HEK293 (cell line): ENCODE measurements at regions not wholly inside any gene's neighbourhood (a gene's known extent, or its start where the extent isn't known, plus 50 kb on each side); places are given as distances from the start of the nearest gene placed in this dataset.

Experiments
- CTCF ChIA-PET: fragments of 350-600 bp; formaldehyde crosslinking; extraction: SDS; loops from one replicate; lab custom pipeline; 2021; ENCODE audit warnings: antibody characterized with exemption; lab: Yijun Ruan, JAX
- POLR2A ChIA-PET: fragments of 300-600 bp; formaldehyde crosslinking; extraction: SDS; loops from one replicate; lab custom pipeline; 2020; ENCODE audit warnings: antibody characterized with exemption, inconsistent platforms; lab: Yijun Ruan, JAX
- H3K27ac ChIP-seq: fragments of 200-500 bp; sonication (Bioruptor generic); 2 replicates; pipeline ENCODE4 v1.5.1; 2014; ENCODE audit warnings: low read depth, low read length, control low read depth, inconsistent platforms; ENCODE audit errors: extremely low read depth
- H3K36me3 ChIP-seq, 2 experiments: fragments of 200-500 bp in 1 of 2; sonication (Bioruptor generic) in 1 of 2; 1 replicate in 1 of 2; 2 replicates in 1 of 2; pipeline ENCODE4 v1.5.1; 2014 to 2017; ENCODE audit warnings: inconsistent platforms in 2 of 2, low read length in 2 of 2; ENCODE audit not compliant: control insufficient read depth in 2 of 2, insufficient read depth in 1 of 2
- H3K4me1 ChIP-seq: fragments of 200-500 bp; sonication (Bioruptor generic); 2 replicates; pipeline ENCODE4 v1.5.1; 2014; ENCODE audit warnings: mild to moderate bottlenecking, low read length, inconsistent platforms; ENCODE audit not compliant: control insufficient read depth, insufficient read depth
- H3K4me3 ChIP-seq: 2 replicates; pipeline ENCODE4 v1.5.1; 2011; ENCODE audit warnings: low read depth, mild to moderate bottlenecking, control low read depth, low read length, moderate library complexity
- H3K9me3 ChIP-seq: fragments of 200-500 bp; sonication (Bioruptor generic); 2 replicates; pipeline ENCODE4 v1.5.1; 2014; ENCODE audit warnings: low read depth, low read length, inconsistent platforms; ENCODE audit not compliant: control insufficient read depth, insufficient read depth
- EGR2 ChIP-seq: fragments of 450-650 bp; formaldehyde crosslinking; IDR thresholded peaks from 2 replicates; pipeline ENCODE4 v1.5.1; 2016; ENCODE audit warnings: low read depth, missing biosample characterization, missing genetic modification characterization
- GLIS1 ChIP-seq: fragments of 450-650 bp; formaldehyde crosslinking; IDR thresholded peaks from 2 replicates; pipeline ENCODE4 v1.5.1; 2016; ENCODE audit warnings: missing biosample characterization, missing genetic modification characterization
- GLIS2 ChIP-seq: fragments of 450-650 bp; formaldehyde crosslinking; IDR thresholded peaks from 2 replicates; pipeline ENCODE4 v1.5.1; 2016; ENCODE audit warnings: missing biosample characterization, missing genetic modification characterization
- OSR2 ChIP-seq: fragments of 450-650 bp; formaldehyde crosslinking; IDR thresholded peaks from 2 replicates; pipeline ENCODE4 v1.5.1; 2016; ENCODE audit warnings: missing biosample characterization, missing genetic modification characterization
- PRDM6 ChIP-seq: fragments of 450-650 bp; formaldehyde crosslinking; IDR thresholded peaks from 2 replicates; pipeline ENCODE4 v1.5.1; 2017; ENCODE audit warnings: missing biosample characterization, missing genetic modification characterization
- ZEB2 ChIP-seq: fragments of 450-650 bp; formaldehyde crosslinking; IDR thresholded peaks from 2 replicates; pipeline ENCODE4 v1.5.1; 2016; ENCODE audit warnings: missing biosample characterization, missing genetic modification characterization
- ZNF132 ChIP-seq: fragments of 450-650 bp; formaldehyde crosslinking; IDR thresholded peaks from 2 replicates; pipeline ENCODE4 v1.5.1; 2017; ENCODE audit warnings: missing biosample characterization, missing genetic modification characterization, borderline replicate concordance
- ZNF138 ChIP-seq: fragments of 450-650 bp; formaldehyde crosslinking; IDR thresholded peaks from 2 replicates; pipeline ENCODE4 v1.5.1; 2016; ENCODE audit warnings: missing biosample characterization, missing genetic modification characterization, borderline replicate concordance
- ZNF148 ChIP-seq: fragments of 450-650 bp; formaldehyde crosslinking; IDR thresholded peaks from 2 replicates; pipeline ENCODE4 v1.5.0; 2017; ENCODE audit warnings: missing biosample characterization, missing genetic modification characterization, borderline replicate concordance
- ZNF26 ChIP-seq: fragments of 450-650 bp; formaldehyde crosslinking; IDR thresholded peaks from 2 replicates; pipeline ENCODE4 v1.5.1; 2016; ENCODE audit warnings: missing biosample characterization, missing genetic modification characterization
- ZNF600 ChIP-seq: fragments of 450-650 bp; formaldehyde crosslinking; IDR thresholded peaks from 2 replicates; pipeline ENCODE4 v1.5.1; 2016; ENCODE audit warnings: missing biosample characterization, missing genetic modification characterization
- ZNF658 ChIP-seq: fragments of 450-650 bp; formaldehyde crosslinking; IDR thresholded peaks from 2 replicates; pipeline ENCODE4; 2016; ENCODE audit warnings: missing biosample characterization, missing genetic modification characterization
- ZNF664 ChIP-seq: fragments of 450-650 bp; formaldehyde crosslinking; IDR thresholded peaks from 2 replicates; pipeline ENCODE4 v1.5.1; 2016; ENCODE audit warnings: missing biosample characterization, missing genetic modification characterization
- TF ChIP-seq, protein P1 (sequence below): fragments of 450-650 bp; formaldehyde crosslinking; IDR thresholded peaks from 2 replicates; pipeline ENCODE4 v1.5.1; 2017; ENCODE audit warnings: missing biosample characterization, missing genetic modification characterization
- TF ChIP-seq, protein P2 (sequence below): fragments of 450-650 bp; formaldehyde crosslinking; IDR thresholded peaks from 2 replicates; pipeline ENCODE4 v1.5.1; 2016; ENCODE audit warnings: missing biosample characterization, missing genetic modification characterization, borderline replicate concordance
- TF ChIP-seq, protein P3 (sequence below): IDR thresholded peaks from 2 replicates; pipeline ENCODE4 v1.6.1; 2011; ENCODE audit warnings: mild to moderate bottlenecking, low read depth, low read length, borderline replicate concordance

GRCh38 chr16:49179714-49180330 is 101.8 kb downstream of the CBLN1 start (continued):
- TF ChIP-seq GLIS1 (tag by site-specific recombination) (peak; percentile 22; the same call in 1 of the 2 replicates), ZNF600 (peak; percentile 48; the same call in 1 of the 2 replicates), GLIS2 (tag by site-specific recombination) (no peak), ZEB2 (tag by site-specific recombination) (no peak)
- TF ChIP-seq, protein P1, sequence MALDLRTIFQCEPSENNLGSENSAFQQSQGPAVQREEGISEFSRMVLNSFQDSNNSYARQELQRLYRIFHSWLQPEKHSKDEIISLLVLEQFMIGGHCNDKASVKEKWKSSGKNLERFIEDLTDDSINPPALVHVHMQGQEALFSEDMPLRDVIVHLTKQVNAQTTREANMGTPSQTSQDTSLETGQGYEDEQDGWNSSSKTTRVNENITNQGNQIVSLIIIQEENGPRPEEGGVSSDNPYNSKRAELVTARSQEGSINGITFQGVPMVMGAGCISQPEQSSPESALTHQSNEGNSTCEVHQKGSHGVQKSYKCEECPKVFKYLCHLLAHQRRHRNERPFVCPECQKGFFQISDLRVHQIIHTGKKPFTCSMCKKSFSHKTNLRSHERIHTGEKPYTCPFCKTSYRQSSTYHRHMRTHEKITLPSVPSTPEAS (tag by site-specific recombination): no peak
- TF ChIP-seq, all 188 proteins: peak for 9

GRCh38 chr16:49168126-49168525 is 113.5 kb downstream of the CBLN1 start:
- no peaks in the 10 kb centered on the region for H3K36me3 ChIP-seq
- no peak overlapping the region for H3K27ac ChIP-seq
- ChIA-PET POLR2A (no interaction called here), CTCF (interaction anchor here (0.8 kb wide), 1 partner anchor 16 kb away, joined by 3 read pairs; no protein-coding TSS in a partner anchor)
- H3K9me3 ChIP-seq: no peaks in the 10 kb centered on the region
- H3K4me3 ChIP-seq: no peak overlapping the region
- H3K4me1 ChIP-seq: no peaks in the 10 kb centered on the region
- TF ChIP-seq ZNF138 (tag by site-specific recombination) (no peak), ZNF26 (tag by site-specific recombination) (no peak), ZNF658 (tag by site-specific recombination) (no peak), PRDM6 (tag by site-specific recombination) (no peak), OSR2 (tag by site-specific recombination) (no peak), ZNF132 (tag by site-specific recombination) (no peak), ZNF664 (tag by site-specific recombination) (no peak), EGR2 (tag by site-specific recombination) (no peak), ZNF148 (no peak)
- TF ChIP-seq, protein P2, sequence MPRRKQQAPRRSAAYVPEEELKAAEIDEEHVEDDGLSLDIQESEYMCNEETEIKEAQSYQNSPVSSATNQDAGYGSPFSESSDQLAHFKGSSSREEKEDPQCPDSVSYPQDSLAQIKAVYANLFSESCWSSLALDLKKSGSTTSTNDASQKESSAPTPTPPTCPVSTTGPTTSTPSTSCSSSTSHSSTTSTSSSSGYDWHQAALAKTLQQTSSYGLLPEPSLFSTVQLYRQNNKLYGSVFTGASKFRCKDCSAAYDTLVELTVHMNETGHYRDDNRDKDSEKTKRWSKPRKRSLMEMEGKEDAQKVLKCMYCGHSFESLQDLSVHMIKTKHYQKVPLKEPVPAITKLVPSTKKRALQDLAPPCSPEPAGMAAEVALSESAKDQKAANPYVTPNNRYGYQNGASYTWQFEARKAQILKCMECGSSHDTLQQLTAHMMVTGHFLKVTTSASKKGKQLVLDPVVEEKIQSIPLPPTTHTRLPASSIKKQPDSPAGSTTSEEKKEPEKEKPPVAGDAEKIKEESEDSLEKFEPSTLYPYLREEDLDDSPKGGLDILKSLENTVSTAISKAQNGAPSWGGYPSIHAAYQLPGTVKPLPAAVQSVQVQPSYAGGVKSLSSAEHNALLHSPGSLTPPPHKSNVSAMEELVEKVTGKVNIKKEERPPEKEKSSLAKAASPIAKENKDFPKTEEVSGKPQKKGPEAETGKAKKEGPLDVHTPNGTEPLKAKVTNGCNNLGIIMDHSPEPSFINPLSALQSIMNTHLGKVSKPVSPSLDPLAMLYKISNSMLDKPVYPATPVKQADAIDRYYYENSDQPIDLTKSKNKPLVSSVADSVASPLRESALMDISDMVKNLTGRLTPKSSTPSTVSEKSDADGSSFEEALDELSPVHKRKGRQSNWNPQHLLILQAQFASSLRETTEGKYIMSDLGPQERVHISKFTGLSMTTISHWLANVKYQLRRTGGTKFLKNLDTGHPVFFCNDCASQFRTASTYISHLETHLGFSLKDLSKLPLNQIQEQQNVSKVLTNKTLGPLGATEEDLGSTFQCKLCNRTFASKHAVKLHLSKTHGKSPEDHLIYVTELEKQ (tag by site-specific recombination): no peak
- TF ChIP-seq, protein P3, sequence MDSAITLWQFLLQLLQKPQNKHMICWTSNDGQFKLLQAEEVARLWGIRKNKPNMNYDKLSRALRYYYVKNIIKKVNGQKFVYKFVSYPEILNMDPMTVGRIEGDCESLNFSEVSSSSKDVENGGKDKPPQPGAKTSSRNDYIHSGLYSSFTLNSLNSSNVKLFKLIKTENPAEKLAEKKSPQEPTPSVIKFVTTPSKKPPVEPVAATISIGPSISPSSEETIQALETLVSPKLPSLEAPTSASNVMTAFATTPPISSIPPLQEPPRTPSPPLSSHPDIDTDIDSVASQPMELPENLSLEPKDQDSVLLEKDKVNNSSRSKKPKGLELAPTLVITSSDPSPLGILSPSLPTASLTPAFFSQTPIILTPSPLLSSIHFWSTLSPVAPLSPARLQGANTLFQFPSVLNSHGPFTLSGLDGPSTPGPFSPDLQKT: no peak
